ENCODE measurements at regions not wholly inside any gene's neighbourhood (a gene's known extent, or its start where the extent isn't known, plus 50 kb on each side); places are given as distances from the start of the nearest gene placed in this dataset.

- intact Hi-C loops (cut with micrococcal nuclease) = no loop called here
- BruUV-seq (replicated peaks) = no TSS peak
- Histone ChIP-seq H3K9me2 (replicated peaks; ENCODE audit: low read length) (no peaks in the 10 kb centered on the region), H4K20me1 (ENCODE audit: low read length) (no peaks in the 10 kb centered on the region), H3K4me3 (ENCODE audit: low read length) (no peak overlapping the region), H3K4me1 (ENCODE audit: insufficient read depth, low read length) (no peaks in the 10 kb centered on the region), H3K9ac (ENCODE audit: low read length) (no peak overlapping the region), H3F3A (ENCODE audit: low read length, unreplicated experiment) (no peaks in the 10 kb centered on the region), H3K27ac (ENCODE audit: low read length) (no peak overlapping the region), H3K4me2 (ENCODE audit: low read length) (no peak overlapping the region), H2AFZ (ENCODE audit: low read length) (no peak overlapping the region), H3K36me3 (ENCODE audit: low read depth, low read length) (no peaks in the 10 kb centered on the region), H3K9me3 (ENCODE audit: low read length) (no peaks in the 10 kb centered on the region), H3K27me3 (ENCODE audit: low read length) (no peaks in the 10 kb centered on the region), H3K79me2 (ENCODE audit: low read length) (no peaks in the 10 kb centered on the region)
- ATAC-seq (no peak), DNase-seq (no peak)
- TF ChIP-seq EZH2phosphoT487 (IDR thresholded peaks at IDR 0.05; ENCODE audit: borderline replicate concordance, low read length) (no peak), EZH2 (IDR thresholded peaks at IDR 0.05; ENCODE audit: low read length, unreplicated experiment) (no peak), CTCF (conservative IDR thresholded peaks at IDR 0.05; ENCODE audit: low read depth, low read length) (no peak)
- CTCF ChIA-PET = no interaction called here
- POLR2A ChIA-PET (ENCODE audit: unreplicated experiment) = no interaction called here
These were observed 498.1 kb upstream of the PSMD7 start for GRCh38 chr16:73798471-73798870.

GRCh38 chr16:73797115-73797514, 499.5 kb upstream of the PSMD7 start:
- intact Hi-C loops (cut with micrococcal nuclease) = no loop called here
- Histone ChIP-seq H3K27me3 (ENCODE audit: low read length) (no peaks in the 10 kb centered on the region), H3K79me2 (ENCODE audit: low read length) (no peaks in the 10 kb centered on the region), H3K4me3 (ENCODE audit: low read length) (no peak overlapping the region), H4K20me1 (ENCODE audit: low read length) (no peaks in the 10 kb centered on the region), H3K9ac (ENCODE audit: low read length) (no peak overlapping the region), H3K27ac (ENCODE audit: low read length) (no peak overlapping the region), H3K9me2 (replicated peaks; ENCODE audit: low read length) (no peaks in the 10 kb centered on the region), H3K4me2 (ENCODE audit: low read length) (no peak overlapping the region), H3F3A (ENCODE audit: low read length, unreplicated experiment) (no peaks in the 10 kb centered on the region), H2AFZ (ENCODE audit: low read length) (no peak overlapping the region), H3K4me1 (ENCODE audit: insufficient read depth, low read length) (no peaks in the 10 kb centered on the region), H3K36me3 (ENCODE audit: low read depth, low read length) (no peaks in the 10 kb centered on the region), H3K9me3 (ENCODE audit: low read length) (no peaks in the 10 kb centered on the region)
- POLR2A ChIA-PET (ENCODE audit: unreplicated experiment) = no interaction called here
- DNase-seq (no peak), ATAC-seq (no peak)
- TF ChIP-seq EZH2 (IDR thresholded peaks at IDR 0.05; ENCODE audit: low read length, unreplicated experiment) = no peak
- no peak for TF ChIP-seq CTCF (conservative IDR thresholded peaks at IDR 0.05; ENCODE audit: low read depth, low read length)
- no peak for TF ChIP-seq EZH2phosphoT487 (IDR thresholded peaks at IDR 0.05; ENCODE audit: borderline replicate concordance, low read length)
- CTCF ChIA-PET = no interaction called here
- BruUV-seq (replicated peaks) = no TSS peak

GRCh38 chr16:73796241-73796640, 500.4 kb upstream of the PSMD7 start:
- no peak for ATAC-seq
- CTCF ChIA-PET = no interaction called here

More at GRCh38 chr16:73796241-73796640, 500.4 kb upstream of the PSMD7 start:
- TF ChIP-seq CTCF (conservative IDR thresholded peaks at IDR 0.05; ENCODE audit: low read depth, low read length) (no peak), EZH2phosphoT487 (IDR thresholded peaks at IDR 0.05; ENCODE audit: borderline replicate concordance, low read length) (no peak), EZH2 (IDR thresholded peaks at IDR 0.05; ENCODE audit: low read length, unreplicated experiment) (no peak)
- Histone ChIP-seq H3K9ac (ENCODE audit: low read length) (no peak overlapping the region), H4K20me1 (ENCODE audit: low read length) (no peaks in the 10 kb centered on the region), H2AFZ (ENCODE audit: low read length) (no peak overlapping the region), H3K9me2 (replicated peaks; ENCODE audit: low read length) (no peaks in the 10 kb centered on the region), H3K4me3 (ENCODE audit: low read length) (no peak overlapping the region), H3K9me3 (ENCODE audit: low read length) (no peaks in the 10 kb centered on the region), H3K4me2 (ENCODE audit: low read length) (no peak overlapping the region), H3K27me3 (ENCODE audit: low read length) (no peaks in the 10 kb centered on the region), H3K4me1 (ENCODE audit: insufficient read depth, low read length) (no peaks in the 10 kb centered on the region), H3K79me2 (ENCODE audit: low read length) (no peaks in the 10 kb centered on the region), H3K27ac (ENCODE audit: low read length) (no peak overlapping the region), H3K36me3 (ENCODE audit: low read depth, low read length) (no peaks in the 10 kb centered on the region), H3F3A (ENCODE audit: low read length, unreplicated experiment) (no peaks in the 10 kb centered on the region)
- POLR2A ChIA-PET (ENCODE audit: unreplicated experiment) = no interaction called here
- BruUV-seq (replicated peaks) = no TSS peak
- intact Hi-C loops (cut with micrococcal nuclease) = no loop called here
- no peak for DNase-seq

Data from PC-3 (cell line).